SK-N-SH (cell line): ENCODE measurements at regions not wholly inside any gene's neighbourhood (a gene's known extent, or its start where the extent isn't known, plus 50 kb on each side); places are given as distances from the start of the nearest gene placed in this dataset.

Experiments used
- RCOR1 ChIP-seq: fragments of 150-350 bp; IDR thresholded peaks from 2 replicates; pipeline ENCODE4 v1.6.1; 2017; ENCODE audit warnings: antibody characterized with exemption, low read length
- TAF1 ChIP-seq: IDR thresholded peaks from 2 replicates; pipeline ENCODE4 v1.6.1; 2012; ENCODE audit warnings: low read depth, mild to moderate bottlenecking, low read length, moderate library complexity, borderline replicate concordance
- TF ChIP-seq, protein P1 (sequence below): fragments of 150-350 bp; IDR thresholded peaks from 2 replicates; pipeline ENCODE4 v1.6.1; 2016; ENCODE audit warnings: mild to moderate bottlenecking, low read depth, low read length
- TF ChIP-seq, protein P2 (sequence below): fragments of 200-600 bp; sonication (generic); IDR thresholded peaks from 2 replicates; pipeline ENCODE4 v1.6.1; 2017; ENCODE audit warnings: antibody characterized with exemption, mild to moderate bottlenecking, moderate library complexity

DNA sequence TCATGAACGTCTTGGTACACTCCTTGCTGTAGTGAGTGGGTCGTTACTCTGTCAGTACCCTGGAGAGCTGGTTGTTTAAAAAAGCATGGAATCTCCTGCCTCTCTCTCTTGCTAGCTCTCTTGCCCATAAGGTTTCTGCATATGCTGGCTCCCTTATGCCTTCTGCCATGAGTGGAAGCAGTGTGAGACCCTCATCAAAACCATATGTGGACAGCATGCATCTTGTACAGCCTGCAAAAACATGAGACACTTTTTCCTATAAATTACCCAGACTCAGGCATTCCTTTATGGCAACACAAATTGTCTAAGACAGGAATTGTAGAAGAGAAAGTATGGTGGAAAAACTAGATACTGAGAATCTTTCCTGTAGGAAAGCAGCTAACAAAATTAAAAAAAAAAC, 516.3 kb downstream of the SLITRK6 start:
- TF ChIP-seq RCOR1, result no peak
- TF ChIP-seq, protein P1, sequence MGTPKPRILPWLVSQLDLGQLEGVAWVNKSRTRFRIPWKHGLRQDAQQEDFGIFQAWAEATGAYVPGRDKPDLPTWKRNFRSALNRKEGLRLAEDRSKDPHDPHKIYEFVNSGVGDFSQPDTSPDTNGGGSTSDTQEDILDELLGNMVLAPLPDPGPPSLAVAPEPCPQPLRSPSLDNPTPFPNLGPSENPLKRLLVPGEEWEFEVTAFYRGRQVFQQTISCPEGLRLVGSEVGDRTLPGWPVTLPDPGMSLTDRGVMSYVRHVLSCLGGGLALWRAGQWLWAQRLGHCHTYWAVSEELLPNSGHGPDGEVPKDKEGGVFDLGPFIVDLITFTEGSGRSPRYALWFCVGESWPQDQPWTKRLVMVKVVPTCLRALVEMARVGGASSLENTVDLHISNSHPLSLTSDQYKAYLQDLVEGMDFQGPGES, result no peak
- TF ChIP-seq, protein P2, sequence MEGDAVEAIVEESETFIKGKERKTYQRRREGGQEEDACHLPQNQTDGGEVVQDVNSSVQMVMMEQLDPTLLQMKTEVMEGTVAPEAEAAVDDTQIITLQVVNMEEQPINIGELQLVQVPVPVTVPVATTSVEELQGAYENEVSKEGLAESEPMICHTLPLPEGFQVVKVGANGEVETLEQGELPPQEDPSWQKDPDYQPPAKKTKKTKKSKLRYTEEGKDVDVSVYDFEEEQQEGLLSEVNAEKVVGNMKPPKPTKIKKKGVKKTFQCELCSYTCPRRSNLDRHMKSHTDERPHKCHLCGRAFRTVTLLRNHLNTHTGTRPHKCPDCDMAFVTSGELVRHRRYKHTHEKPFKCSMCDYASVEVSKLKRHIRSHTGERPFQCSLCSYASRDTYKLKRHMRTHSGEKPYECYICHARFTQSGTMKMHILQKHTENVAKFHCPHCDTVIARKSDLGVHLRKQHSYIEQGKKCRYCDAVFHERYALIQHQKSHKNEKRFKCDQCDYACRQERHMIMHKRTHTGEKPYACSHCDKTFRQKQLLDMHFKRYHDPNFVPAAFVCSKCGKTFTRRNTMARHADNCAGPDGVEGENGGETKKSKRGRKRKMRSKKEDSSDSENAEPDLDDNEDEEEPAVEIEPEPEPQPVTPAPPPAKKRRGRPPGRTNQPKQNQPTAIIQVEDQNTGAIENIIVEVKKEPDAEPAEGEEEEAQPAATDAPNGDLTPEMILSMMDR, result no peak
- no peak for TF ChIP-seq TAF1
